ENCODE measurements at regions not wholly inside any gene's neighbourhood (a gene's known extent, or its start where the extent isn't known, plus 50 kb on each side); places are given as distances from the start of the nearest gene placed in this dataset.

GRCh38 chr3:107897471-107898061 lies 193.3 kb downstream of the CD47 start:
- TF ChIP-seq, protein P1, sequence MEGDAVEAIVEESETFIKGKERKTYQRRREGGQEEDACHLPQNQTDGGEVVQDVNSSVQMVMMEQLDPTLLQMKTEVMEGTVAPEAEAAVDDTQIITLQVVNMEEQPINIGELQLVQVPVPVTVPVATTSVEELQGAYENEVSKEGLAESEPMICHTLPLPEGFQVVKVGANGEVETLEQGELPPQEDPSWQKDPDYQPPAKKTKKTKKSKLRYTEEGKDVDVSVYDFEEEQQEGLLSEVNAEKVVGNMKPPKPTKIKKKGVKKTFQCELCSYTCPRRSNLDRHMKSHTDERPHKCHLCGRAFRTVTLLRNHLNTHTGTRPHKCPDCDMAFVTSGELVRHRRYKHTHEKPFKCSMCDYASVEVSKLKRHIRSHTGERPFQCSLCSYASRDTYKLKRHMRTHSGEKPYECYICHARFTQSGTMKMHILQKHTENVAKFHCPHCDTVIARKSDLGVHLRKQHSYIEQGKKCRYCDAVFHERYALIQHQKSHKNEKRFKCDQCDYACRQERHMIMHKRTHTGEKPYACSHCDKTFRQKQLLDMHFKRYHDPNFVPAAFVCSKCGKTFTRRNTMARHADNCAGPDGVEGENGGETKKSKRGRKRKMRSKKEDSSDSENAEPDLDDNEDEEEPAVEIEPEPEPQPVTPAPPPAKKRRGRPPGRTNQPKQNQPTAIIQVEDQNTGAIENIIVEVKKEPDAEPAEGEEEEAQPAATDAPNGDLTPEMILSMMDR (conservative IDR thresholded peaks at IDR 0.05; ENCODE audit: low read depth, low read length) = no peak
- TF ChIP-seq EZH2phosphoT487 (IDR thresholded peaks at IDR 0.05; ENCODE audit: borderline replicate concordance, low read length) = no peak

Data from PC-3 (cell line).